ENCODE measurements at regions not wholly inside any gene's neighbourhood (a gene's known extent, or its start where the extent isn't known, plus 50 kb on each side); places are given as distances from the start of the nearest gene placed in this dataset.

DNA sequence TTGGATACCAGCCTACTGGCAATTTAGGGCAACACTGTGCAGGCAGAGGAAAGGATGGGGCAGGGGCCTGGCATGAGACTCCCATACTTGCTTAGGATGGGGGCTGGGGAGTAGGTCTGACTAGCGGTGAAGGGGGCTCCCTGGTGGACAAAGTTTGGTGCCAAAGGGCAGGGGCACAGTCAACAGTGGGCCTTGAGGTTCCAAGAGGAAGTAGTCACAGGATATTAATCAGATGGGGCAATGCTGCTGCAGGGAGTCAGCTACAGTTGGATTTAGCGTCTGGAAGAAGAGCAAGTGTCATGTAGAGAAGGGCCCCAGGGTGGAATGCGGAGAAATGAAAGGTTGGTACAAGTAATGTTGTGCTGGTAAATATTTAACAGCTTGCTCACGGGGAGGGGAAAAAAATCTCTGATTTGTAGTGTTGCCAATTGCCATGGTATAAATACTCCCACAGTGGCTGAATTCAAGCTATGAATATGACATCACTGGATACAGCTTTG, 139.4 kb downstream of the PJA1 start:
- no peak for DNase-seq

DNA sequence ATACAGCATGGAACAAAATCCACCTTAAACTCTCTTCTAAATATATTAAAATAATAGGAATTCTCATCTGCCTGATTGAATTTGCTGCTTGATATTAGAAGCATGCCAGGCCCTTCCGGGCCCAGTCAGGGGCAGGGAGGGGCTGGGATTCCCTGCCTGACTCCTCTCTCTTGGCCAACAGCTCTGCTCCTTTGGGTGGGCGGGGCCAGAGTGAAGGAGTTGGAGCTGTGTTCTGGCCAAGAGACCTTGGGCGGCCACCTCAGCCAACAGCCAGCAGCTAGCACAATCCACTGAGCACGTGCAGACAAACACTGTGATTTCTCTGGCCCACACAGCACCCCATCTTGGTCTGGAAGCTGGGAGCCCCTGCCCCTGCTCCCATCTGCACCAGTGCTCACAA, 140.3 kb downstream of the PJA1 start:
- DNase-seq: no peak

DNA sequence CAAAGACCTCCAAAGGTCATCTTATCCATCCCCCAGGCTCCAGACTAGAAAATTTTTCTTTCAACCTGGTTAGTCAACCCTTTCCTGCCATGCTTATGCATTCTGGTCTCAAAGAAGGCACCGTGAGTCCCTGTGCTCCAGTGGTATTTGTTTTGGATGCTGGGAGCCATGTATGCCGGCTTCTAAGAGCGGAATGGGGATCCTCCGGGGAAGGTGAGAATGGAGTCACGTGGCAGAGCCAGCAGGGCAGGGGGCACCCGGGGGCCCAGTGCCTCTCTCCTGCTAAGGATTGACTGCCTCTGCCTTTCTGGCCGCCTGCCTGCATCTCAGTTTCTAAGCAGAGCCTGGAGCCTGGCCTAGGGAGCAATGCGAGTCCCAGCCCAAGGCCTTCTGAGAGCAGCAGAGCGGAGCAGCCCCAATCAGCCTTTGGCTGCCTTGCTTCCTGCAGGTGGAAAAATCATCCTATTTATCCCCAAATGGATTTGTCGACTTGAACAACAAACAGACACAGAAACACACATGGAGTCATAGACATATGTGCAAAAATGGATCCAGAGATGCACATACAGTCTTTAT, 141.0 kb downstream of the PJA1 start:
- DNase-seq: no peak

DNA sequence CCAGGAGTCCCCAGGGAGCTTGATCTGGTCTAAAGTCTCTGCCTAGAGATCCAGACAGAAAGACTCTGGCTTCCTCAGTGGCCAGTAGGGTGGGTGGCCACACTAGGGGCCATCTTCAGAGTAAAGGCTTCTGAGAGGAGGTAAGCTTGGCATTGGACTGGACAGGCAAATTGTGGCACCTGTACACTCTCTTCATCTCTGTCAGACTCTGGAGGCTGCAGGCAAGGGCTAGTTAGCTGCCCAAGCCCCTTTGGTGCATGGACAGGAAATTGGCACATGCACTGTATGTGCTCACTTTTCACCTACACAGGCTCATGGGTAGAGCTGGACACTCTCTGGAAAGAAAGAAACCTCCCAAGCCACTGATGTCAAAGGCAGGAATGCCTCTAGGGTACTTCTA, 142.8 kb downstream of the PJA1 start:
- no peak for DNase-seq

DNA sequence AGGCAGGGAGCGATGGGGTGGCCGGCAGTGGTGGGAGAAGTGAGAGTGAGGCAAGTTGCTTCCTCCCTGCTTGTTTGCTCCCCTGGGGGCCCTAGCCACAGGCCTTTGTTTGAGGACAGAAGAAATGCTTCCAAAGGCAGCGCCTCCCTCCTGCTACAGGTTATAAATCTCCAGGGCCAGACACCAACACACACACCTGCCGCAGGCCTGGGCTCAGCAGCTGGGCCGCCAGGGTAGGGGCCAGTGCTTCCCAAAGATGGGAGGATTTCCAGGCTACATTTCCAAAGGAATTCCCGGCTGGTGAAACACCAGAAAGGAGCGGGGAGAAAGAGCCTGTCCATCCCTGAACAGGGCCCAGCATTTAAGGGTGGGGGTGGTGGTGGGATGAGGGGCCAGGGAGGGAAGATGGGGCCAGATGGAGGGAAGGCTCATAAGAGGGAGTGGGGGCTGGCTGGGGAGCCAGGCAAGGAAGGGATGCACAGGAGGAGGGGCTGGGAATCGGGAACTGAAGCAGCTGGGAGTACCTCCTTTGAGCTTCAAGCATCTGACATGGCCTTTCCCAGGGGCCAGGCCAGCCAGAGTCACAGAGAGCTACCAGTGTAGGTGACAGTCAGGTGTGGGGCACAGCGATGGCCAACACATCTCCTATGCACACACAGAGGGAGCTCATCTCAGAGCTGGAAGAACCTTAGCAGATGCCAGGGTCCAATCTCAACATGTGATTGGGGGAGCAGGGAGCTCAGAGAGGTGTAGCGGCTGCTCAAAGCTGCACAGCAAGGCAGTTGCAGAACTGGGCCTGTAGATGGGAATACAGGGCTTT, 143.9 kb downstream of the PJA1 start:
- no peak for DNase-seq

DNA sequence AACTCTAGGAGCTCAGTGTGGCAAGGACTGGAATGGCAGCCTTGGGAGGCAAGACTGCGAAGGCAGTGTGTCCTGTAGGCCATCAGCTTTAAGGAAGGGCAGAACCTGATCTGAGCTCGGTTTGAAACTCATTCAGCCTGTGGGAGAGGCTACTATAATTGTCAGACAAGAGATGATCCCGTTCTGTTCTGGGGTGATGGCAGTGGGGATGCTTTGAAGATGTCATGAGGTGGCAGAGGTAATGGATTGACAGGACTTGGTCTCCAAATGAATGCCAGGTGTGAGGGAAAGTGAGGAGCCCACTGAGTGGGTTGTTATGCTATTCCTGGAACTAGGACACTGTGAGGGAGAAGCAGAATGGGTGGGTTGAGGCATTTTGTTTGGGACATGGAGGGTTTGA, 144.9 kb downstream of the PJA1 start:
- DNase-seq: no peak

DNA sequence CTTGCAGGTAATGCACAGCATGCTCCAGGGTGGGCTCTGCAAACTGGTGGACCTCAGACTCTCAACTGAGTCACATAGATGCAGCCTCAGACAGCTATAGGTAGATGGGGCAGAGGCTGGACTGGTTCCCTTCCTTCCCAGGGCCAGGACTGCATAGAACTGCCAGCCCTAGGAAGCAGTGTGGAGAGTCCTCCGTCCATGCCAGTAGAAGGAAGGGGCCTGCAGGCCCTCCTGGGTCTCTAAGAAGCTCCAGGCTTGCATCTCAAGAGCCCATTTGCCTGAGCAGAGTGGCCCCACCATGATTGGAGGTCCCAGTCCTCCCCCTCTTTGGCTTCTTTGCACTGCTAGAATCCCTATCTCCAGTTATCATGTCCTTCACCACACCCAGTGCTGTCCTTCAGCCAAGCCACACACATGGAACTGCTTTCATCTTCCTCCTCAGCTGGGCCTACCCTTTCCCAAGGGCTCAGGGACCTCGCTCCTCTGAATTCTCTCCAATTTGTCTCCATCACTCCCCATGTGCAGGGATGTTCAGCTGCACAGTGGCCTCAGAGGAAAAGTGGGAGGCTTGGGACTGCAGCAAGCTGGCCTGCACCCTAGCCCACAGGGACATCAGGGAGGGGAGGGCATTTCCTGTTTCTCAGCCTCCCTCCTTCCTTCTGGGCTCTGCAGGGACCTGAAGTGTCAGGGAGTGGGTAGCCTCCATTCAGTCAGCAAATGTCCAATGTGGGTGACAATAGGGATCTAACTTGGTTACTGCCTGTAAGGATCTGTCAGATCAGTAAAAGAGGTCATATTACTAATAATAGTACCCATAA, 146.0 kb downstream of the PJA1 start:
- DNase-seq: no peak

DNA sequence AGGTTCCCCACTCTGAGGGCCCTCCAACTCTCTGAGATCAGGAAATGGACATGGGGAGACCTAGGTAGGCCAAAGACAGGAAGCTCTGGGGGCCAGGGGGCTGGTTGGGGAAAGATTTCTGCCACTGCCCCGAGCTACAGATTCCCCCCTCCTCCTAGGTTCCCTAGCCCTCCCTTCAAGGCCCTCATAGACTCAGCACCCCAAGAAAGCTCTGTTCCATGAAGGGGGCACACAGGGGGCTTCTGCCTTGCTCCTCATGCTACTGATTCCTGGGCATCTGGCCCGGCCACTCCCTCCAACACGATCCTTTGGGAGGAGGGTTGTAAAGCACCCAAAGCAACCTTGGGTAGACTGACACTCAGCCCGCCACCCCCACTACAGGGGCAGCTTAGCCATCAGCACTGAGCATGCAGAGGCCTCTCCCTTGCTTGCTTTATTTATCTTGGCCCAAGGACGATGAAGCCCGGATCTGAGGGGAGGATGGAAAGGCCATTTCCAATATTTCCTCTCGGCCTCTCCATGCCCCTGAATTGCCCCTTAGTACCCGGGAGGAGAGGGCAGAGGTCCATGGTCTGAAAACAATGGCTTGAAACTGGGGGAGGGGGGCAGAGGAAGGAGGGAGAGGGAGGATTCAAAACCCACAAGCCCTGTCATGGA, 146.7 kb downstream of the PJA1 start:
- no peak for DNase-seq

DNA sequence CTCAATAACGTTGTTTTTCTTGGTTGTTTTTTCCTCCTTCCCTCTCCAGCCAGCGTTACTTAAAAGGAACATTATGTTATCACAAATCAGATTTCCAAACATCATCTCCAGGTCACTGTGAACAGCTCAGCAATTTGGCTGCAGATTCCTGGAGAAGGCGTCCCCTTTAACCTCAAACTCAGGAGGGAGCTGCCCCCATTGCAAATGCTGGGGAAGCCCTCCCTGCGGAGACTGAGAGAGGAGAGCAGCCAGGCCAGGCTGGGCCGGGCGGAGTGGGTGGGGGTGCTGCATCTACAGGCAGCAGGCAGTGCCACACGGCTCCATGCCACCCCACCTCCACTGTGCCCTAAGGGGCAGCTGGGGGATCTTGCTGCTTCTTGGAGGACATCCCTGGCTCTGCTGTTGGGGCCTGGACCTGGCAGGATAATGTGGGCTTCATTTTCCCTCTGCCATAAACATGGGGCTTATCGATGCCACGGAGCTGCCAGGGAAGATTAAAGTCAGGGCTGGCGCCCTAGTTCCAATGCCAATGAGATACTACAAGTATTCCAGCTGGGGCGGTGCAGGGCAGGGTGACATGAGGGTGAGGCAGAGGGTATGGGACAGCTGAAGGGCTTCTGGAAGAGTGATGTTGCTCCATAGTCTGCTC, 148.8 kb downstream of the PJA1 start:
- DNase-seq: no peak

DNA sequence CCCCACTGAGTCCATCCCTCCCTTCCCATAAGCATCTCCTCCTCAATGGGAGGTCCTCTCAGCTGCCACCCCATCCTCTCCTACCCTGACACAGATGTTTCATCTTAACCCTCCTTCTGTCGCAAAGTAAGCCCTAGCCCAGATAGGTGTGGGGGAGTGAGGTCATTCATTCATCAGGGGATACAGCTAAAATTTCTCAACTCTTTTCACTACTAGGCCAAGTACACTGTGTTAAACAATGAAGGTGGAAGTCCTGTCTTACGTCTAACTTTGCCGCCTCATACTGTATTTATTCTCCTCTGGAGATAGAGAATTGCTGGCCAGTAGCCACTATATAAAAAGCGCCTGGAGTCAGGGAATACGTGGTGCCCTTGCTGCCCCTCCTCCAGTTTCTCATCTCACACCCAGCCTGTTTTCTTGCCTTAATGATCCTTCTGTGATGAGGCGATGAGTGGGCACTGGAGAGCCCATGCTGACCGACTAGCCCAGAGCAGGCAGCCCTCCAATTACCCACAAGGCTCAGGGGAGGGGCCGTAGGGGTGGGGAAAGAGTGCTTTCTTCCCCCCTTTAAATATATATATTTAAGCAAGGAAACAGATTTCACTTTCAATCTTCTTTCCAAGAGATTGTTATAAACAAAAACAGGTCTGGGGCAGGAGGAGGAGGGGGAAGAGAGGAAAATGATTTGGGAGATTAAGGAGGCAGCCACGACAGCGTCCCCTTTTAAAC, 149.5 kb downstream of the PJA1 start:
- DNase-seq: no peak

DNA sequence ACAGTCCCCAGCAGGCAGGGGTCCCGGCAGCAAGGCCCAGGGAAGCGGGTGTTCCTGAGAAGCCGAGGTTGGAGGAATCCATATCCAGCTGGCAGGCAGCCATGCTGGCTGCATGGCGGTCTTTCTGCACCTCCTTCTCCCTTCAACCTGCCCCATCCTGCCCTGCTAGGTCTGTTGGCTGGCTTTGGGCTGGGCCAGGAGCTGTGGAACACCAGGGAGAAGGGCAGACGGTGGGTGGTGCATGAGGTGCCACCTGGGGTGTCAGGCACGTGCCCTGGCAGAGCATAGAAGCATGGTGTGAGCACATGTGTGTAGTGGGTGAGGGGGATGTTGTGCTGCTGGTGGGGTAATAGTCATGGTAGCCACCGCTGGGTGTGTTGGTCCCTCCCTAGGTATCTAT, 150.1 kb downstream of the PJA1 start:
- no peak for DNase-seq

DNA sequence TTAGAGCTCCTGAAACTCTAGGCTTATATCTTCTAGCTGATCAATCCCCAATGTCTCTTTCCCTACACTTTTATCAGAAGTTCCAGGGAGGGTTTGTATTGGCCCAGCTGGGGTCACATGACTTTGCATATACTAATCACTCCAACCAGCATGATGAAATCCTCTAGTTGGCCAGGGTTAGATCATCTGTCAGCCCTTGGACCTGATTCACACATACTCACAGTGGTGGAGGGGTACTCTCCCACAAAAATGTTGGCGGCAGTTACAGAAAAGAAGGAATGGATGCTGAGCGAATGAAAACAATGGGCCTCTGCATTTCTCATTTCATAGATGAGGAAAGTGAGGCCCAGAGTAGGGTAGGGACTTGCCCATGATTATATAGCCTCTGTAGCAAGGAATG, 151.1 kb downstream of the PJA1 start:
- no peak for DNase-seq

DNA sequence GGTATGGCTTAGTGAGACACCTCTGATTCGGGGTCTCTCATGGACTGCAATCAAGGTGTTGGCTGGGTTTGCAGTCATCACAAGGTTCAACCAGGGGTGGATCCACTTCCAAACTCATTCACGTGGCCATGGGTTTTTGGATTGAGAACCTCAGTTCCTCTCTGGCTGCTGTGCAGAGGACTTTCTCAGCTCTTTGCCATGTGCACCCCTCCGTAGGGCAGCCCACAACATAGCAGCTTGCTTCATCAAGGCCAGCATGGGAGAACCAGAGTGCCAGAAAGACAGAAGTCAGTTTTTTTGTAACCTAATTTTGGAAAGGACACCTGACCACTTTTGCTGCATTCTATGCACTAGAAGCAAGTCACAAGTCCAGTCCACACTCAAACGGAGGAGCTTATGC, 154.9 kb downstream of the PJA1 start:
- no peak for DNase-seq

DNA sequence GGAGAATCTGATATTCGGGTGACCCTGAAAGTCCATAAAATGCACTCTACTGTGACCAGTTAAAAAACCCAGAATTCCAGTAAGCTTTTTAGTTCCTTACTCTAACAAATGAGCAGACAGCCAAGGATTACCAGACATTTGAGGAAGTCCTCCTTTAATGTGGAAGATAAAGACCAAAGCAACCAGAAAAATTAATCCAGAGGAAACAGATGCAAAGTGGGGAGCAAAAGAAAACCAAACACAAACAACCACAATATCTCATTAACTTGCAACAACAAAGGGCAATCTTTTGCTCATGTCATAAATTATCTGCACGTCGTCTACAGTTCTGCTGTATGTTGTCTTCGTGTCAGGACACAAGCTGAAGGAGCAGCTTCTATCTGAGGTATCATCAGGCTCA, 164.4 kb downstream of the PJA1 start:
- no peak for DNase-seq

DNA sequence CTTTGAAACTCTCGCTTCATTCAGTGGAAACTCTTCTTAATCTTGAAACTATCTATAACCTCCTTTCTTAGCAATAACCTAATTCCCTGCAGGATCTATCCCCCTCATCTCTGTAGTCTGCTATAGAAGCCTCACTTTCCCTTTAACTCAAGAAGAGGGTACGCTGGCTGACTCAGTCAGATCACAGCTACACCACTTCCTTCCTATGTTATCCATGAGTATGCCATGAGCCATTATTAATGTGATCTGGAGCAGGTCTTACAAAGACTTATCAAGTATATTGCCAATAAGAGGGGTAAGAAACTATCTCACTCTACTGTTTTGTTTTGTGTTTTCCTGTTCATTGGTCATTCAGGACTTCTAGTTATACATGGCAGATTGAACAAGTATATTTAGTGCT, 165.3 kb downstream of the PJA1 start:
- DNase-seq: no peak

DNA sequence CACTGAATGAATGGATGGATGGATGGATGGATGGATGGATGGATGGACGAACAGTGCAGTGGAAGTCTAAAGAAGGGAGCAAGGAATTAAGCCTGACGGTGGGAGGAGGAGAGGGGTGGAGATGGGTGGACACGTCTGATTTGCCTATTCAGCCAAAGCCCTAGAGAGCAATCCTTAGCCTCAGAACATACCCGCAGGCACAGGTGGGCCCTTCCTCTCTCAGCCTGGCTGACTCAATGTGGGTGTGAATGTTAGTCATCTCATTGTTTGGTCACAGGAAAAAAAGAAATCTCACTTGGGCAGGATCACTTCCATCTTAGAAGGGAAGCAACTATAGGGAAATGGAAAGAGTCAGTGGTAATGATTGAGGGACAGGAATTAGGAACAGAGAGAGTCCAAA, 165.9 kb downstream of the PJA1 start:
- no peak for DNase-seq

DNA sequence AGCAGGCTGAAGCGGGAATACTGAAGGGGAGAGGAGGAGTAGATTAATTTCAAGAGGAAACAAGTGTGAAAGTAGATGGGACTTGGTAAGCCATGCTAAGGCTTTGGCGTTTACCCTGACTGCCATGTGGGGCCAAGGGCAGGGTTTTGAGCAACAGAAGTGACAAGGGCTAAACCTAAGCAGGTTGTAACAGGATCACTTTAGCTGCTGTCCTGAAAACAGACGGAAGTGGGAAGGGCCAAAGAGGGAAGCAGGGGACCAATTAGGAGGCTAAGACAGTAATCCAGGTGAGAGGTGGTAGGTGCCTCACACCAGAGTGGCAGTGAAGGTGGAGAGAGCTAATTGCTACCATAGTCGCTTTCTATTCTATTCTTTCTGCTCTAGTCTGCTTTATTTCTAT, 166.5 kb downstream of the PJA1 start:
- no peak for DNase-seq

DNA sequence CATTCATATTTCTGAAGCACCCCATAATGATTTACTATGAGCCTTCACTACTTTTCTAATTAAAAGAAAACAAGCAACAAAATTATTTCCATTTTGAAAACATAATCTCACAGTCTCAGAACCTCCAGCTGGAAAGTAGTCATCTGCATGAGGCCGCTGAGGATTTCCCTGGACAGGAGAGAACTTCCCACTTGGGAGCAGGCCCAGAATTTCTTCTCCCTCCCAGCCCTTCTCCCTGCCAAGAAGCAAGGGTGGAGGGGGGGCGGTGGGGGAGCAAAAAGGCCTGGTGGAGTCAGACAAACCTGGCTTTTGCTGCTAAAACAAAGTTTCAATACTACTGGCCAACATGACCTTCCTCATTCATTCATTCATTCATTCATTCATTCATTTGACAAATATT, 167.3 kb downstream of the PJA1 start:
- DNase-seq: no peak

DNA sequence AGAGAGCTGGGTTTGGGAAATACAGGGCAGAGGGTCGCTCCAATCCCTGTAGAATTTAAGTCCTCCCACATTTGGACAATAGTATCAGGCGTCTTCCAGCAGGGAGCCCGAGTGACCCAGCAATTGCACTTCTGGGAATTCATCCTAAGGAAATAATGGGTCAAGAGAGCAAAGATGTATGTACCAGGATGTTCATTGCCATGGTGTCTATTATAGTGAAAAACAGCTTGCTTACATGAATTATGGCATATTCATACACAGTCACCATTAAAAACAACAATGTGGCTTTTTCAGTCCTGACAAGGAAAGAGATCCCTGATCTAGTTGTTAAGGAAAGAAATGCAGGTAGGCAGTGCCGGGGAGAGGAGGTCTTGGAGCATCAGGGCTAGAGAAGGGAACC, 167.7 kb downstream of the PJA1 start:
- DNase-seq: no peak

DNA sequence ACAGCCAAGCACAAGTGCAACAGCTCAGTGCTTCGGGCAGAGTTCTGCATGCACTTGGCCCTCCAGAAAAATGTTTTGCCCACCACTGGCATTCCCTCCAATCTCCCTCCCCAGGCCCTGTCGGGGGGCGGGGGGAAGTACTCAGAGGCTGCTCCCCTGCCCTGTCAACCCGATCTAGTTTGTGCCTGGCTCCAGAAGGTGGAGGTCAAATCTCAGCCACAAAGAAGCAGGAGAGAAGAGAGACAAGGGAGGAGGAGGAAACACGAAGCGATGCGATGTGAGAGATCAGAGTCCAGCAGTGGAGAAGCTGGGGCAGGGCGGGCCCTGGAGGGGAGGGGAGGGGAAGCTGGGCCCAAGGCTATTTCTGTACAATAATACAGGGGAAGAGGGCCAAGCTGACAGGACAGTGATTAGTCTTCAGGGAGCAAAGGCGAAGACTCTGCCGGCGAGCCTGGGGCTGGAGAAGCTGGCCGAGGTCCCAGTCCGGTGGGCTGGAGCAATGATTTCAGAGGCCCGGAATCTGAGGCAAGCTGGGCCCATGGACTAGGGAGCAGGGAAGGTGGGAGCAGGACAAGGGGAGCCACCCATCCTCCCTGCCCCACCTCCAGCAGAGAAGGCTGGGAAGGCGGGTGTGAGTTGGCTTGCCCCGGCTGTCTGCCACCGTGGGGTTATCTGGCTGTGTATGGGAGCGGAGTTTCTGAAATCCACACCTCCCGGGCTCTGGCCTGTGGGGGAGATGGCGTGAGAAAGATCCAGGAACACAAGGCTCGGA, 167.1 kb downstream of the EFNB1 start:
- DNase-seq: peak; percentile 62

DNA sequence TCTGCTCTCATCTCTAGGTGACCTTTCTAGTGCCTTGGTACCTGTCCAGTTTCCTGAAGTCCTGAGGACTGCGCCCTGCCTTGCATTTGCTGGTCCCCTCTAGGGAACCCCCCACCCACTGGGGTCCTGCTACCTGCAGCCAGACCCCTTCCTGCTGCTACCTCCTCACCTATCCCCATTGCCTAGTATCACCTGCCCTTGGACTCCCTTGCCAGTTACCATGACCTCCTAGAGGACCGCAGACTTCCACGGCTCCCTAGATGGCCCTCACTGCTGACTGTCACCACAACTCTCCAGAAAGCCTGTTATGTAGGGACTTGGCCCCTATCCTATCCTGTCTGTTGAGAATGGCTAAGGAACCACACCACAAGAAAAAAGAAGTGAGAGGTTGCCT, 166.6 kb downstream of the EFNB1 start:
- no peak for DNase-seq
